HG03460 (cell line): ENCODE measurements at regions not wholly inside any gene's neighbourhood (a gene's known extent, or its start where the extent isn't known, plus 50 kb on each side); places are given as distances from the start of the nearest gene placed in this dataset.

Experiments used
- ATAC-seq: cut with Tn5 transposase; IDR thresholded peaks from one replicate; pipeline ENCODE4 v1.9.1; 2021; ENCODE audit not compliant: unreplicated experiment

DNA sequence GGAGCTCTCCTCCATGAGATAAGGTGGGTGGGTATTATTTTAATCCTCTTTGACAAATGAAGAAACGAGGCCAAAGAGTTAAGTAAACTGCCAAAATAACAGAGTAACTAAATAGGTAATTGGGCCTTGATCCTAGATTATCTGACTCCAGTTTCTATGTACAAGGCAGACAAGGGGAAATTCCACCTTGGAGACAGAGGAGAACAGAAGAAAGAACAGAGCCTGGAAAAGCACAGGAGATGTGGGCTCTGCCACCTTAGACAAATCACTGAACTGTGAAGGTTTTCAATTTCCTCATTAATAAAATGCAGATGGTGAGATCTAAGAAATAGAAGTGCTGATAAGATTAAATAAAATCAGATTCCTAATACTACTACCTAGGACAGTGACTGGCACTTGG lies 310.2 kb upstream of the TLE3 start:
- ATAC-seq = no peak

DNA sequence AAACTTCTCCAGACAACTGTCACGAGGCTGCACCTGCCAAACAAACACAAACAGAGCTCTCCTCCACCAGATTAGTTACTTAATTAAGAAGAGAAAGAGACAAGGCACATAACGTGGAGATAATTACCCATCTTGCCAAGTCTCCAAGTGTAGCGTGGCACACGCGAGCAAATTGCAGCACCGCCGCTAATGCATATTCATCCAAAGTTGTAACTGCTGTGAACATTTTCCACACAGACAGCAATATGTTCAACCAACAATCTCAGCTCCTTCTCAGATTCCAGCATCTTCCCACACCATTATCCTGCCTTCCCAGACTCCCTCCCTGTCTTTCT lies 309.6 kb upstream of the TLE3 start:
- no peak for ATAC-seq

DNA sequence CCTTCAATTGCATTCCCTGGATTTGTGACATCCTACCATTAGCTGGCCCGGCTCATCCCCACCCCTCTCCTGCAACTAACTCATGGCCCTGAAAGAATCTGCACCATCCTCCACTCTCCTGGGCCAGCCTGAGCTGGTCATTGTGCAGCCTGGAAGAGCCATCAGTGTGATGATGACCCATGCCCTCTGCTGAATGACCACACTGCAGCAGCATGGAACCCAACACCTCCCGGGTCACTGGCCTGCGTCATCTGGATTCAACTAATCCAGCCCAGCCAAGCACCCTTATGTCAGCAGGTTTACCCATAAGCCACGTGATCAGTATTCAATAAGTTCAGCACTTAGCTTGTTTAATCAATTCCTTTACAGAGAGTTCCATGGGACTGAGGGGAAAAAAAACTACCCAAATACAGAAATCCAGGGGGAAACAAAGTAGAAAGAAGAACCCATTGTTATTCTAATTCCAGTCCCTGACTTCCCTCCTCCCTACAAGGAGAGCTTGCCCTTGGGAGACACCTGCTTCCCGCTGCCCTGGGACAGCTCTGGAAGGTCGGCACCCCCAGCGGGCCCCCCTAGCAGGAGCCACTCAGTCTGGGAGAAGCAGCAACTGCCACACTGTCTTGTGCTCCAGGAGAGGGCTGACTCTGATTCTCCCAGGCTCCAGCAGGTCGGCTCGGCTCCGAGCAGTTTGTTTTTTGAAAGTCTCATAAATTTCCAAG lies 309.1 kb upstream of the TLE3 start:
- no peak for ATAC-seq

DNA sequence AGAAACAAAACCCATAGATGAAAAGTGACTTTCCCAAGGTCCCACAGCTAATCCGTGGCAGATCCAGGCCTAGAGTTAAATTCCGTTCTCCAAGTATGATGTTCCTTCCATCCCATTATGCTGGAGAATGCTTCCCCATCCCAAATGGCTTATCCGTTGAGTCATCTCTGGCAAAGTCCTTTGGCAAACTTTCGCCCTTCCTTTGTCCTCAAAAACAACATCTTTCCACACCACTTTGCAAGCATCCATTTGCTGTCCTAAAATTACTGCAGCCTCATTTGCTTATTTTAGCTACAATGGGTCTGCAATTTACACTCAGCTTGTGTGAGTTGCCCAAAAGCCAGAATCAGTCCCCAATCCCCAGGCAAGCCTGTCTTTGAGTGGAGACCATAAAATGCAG lies 304.0 kb upstream of the TLE3 start:
- no peak for ATAC-seq

DNA sequence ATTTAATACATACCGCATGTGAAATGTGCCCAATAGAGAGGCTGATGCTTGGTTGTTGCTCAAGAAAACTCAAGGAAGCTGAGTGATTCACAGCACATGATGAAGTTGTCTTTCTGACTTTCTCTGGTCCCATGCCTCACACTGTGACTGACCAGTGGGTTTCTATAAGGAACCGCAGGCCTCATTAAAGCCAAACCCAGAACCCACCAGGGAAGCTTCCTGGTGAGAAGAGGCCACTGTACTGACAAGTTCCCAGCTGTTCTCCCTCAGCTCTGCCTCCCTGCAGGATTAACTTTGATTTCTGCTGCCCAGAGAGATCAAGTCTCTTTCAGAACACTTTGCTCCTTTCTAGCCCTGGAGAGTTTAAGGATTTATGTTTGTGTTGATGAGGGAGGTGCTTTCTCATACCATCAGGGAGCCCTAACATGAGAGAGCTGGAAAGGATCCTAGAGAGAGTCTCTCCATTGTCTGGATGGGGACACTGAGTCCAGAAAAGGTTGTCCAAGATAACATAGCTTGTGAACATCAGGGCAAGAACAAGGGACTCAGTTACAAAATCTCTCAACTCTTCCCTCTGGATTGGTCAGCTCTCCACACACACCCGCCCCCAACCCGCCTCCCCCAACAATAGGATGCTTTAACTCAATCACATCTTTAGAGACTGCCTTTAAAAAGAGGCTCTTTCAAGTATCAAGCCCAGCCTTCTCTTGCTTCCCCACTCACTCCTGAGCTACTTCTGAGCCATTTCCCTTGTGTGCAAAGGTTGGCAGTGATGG lies 303.2 kb upstream of the TLE3 start:
- ATAC-seq = no peak

DNA sequence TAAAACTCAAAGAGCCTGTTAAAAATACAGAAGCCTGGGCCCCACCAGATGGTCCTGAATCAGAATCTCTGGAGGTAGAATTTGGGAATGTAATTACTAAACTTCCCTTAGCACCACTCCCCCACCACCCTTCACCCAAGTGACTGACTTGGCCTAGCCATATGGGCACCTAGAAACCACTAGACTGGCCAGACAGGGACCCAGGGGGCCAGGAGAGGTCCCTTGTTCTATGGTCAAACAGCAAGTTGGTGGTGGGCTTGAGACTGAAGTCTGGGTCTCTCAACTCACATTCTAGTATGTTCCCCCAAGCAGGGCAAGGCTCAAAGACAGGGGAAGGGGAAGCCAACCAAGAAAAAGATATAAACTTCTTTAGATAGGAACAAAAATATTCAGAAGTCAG lies 301.5 kb upstream of the TLE3 start:
- no peak for ATAC-seq

DNA sequence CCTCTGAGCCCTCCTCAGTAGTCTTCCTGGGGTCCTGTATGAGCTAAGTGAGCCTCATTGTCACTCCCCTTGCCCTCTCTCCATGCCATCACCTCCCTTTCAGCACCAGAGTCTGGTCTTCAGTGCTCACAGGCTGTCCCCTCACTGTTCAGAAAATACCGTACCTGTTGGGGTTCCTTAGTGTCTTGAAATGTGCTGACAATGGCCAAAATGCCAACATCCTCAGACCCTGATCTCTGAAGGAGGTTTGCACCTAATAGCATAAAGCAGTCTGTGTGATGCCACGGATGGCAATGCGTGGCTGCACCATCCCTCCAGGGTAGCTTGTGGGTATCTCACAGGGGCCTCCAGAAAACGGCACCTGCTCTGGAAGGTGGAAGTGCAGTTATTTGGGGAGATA lies 301.0 kb upstream of the TLE3 start:
- ATAC-seq = no peak

DNA sequence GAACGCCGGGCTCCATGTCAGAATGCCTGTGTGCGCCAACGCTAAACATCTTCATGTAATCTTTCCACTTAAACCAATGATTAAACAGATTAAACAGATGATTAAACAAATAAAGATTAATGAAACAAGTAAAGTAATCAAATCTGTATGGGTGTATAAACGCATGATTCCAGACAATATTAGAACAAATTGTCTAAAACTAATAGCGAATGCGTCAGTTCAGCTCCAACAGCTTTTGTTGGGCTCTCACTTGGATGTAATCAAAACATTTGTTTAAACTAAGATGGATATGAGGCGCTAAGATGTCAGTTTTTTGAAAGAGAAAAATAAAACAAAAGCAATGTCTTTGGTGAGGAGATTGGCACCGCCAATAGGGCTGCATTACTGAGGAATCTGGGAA lies 299.1 kb upstream of the TLE3 start:
- no peak for ATAC-seq

DNA sequence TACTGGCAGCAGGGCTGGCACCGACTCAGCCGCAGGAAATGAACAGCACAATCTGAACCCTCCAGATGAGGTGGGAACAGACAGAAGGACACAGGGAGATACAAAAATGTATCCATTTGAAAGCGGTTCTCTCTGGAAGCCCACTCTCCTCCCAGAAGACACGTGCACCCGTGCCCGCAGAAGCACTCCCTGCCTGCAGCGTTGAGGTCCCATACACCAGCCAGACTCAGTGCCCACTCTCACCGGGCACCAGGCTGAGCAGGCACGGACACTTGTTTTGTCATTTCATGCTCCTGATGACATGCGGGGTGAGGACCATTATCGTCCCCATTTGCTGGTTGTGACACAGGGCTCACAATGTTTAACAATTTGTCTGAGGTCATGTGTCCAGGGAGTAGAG lies 297.4 kb upstream of the TLE3 start:
- ATAC-seq = no peak

DNA sequence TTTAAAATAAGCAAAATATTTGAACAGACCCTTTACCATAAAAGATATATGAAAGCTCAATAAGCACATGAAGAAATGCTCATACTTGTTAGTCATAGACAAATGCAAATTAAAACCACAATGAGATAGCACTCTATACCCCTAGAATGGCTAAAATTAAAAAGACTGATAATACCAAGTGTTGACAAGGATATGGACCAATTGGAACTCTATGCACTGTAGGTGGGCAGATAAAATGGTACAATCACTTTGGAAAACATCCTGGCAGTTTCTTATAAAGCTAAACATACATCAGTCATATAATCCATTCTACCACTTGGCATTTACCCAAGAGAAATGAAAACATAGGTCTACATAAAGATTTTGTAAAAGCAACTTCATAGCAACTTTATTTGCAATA lies 293.0 kb upstream of the TLE3 start:
- ATAC-seq = no peak

DNA sequence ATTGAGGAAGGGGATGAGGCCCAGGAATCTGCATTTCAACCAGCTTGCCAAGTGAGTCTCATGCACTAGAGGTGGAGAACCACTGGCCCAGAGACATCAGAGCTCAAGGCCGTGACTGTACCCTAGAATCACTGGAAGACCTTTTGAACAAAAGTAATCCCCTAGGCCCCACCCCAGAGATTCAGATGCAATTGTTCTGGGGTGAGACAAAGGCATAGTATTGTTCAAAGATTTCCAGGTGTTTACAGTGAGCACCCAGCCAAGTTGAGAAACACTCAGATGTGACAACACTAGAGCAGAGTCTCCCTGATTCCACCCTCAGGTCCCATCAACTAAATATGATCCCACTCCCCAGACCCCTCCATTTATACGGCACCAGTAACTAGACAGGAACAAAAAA lies 290.3 kb upstream of the TLE3 start:
- no peak for ATAC-seq

DNA sequence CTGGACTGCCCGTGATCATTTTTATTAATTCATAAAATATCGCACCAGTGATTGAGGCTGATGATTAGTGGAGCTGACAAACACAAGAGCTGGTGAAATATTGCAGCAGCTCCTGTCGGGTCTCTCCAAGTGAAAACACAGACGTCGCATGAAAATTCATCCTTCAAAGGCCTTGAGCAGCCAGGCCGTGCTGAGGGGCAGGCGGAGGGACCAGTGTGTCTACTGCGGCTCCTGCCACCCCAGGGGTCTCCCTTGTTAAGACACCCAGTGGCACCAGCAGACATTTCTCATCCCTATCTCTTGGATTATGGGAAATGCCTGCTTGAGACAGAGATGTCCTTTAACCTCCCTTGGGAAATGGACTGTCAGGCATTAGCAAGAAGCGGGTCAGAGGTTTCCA lies 289.4 kb upstream of the TLE3 start:
- no peak for ATAC-seq

DNA sequence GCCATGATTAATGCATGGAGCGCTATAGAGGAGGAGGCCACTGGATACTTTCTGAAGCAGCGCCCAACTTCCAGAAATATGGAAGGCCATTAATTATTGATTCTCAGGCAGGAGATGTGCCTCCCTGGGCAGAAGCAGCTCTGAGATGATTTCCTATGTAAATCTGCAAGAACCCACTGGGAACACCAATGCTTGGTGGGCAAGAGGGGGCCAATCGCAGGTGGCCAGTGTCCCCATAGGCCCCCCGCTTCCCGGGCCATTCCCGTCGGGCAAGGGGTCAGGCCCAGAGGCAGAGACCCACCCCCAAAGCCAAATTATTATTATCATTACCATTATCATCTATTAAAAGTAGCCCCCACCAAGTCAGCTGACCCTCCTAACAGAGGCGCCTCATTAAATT lies 288.0 kb upstream of the TLE3 start:
- no peak for ATAC-seq

DNA sequence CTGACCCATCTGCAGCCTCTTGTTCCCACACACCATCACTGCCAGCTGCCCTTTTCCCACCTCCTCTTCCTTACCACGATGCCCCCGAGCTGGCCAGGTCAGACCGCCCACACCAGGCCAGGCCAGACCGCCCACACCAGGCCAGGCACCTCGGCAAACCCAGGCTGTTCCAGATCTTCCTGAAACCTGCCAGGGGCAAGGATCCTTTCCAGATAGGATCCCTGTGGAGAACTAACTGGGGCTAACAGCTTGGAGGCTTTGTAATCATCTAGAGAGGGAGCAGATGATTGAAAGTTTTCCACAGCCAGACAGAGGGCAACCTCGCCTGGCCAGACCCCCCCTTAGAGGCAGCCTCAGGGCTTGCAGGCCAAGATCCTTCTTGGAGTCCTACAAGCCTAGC lies 287.3 kb upstream of the TLE3 start:
- no peak for ATAC-seq

DNA sequence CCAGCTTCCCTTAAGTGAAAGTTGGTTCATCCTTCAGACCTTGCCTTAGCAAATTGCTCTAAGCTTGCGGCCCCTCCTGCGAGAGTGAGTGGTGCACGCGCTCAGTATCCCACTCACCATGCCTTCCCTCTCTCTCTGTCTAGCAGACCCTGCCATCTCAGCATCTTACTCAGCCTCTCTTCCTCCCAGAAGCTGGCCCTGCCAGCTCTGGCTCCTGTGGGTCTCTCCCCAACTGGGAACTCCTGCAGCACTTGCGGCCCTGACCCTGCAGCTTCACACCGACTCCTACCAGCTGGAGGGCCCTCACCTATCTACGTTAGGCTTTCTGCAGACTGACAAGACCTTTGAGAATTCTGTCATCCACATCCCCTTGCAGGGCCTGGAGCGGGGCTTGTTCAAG lies 286.1 kb upstream of the TLE3 start:
- no peak for ATAC-seq

DNA sequence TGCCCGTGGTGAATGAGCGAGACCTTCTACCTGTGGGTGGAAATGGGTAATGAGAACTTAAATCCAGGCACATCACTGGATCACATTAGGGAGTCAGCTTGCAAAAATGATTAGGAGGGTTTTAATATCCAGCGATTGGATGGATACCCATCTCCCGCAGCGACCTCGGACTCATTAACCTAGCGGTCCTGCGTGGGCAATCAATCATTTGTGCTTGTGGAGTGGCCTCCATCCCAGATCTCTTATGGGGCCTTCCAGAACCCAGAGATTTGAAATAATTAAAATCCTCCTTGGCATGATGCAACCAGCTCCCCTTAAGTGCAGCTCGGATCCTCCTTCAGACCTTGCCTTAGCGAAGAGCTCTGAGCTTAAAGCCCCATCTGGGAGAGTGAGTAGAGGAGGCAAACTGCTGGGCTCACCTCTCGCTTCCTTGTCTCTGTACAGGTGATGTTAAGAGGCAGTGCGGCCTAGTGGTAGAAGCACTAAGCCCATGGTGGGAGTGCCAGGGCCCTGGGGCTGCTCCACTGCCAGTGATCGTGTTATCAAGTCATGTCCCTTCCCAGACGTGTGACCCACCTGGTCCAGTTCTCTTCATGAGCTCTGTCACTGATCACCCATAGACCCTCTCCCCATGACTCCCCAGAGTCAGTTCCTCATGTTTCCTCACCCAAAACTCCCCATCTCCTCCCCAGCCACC lies 285.2 kb upstream of the TLE3 start:
- ATAC-seq = no peak

DNA sequence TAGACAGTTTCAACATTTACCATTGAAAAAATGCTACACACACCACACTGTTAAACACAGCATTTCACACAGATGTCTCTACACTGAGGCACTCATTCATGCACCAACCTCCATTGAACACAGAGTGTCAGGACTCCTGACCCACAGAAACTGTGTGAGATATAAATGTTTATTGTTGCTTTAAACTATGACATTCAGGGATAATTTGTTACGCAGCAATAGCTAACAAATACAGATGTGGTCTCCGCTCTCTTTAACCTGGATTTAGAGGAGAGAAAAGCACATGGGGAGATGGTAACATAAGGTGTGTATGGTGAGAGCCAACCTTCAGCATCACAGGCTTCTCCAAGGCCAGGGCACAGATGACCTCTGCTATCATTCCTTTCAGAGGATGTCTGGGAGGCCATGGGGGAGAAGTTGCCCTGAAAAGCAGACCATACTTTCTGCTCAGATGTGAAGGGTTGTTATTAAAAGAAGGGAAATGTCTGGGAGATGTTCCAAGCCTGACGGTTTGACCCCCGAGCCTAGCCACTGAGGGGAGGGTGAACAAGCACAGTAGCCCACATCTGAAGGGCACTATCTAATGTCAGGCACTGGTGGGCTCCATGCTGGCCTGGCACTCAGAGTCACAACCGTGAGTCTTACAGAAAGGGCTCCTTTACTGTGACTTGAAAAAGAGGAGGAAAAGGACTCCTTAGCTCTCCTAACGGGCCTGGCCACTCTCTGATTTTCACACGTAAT lies 284.5 kb upstream of the TLE3 start:
- ATAC-seq = no peak

DNA sequence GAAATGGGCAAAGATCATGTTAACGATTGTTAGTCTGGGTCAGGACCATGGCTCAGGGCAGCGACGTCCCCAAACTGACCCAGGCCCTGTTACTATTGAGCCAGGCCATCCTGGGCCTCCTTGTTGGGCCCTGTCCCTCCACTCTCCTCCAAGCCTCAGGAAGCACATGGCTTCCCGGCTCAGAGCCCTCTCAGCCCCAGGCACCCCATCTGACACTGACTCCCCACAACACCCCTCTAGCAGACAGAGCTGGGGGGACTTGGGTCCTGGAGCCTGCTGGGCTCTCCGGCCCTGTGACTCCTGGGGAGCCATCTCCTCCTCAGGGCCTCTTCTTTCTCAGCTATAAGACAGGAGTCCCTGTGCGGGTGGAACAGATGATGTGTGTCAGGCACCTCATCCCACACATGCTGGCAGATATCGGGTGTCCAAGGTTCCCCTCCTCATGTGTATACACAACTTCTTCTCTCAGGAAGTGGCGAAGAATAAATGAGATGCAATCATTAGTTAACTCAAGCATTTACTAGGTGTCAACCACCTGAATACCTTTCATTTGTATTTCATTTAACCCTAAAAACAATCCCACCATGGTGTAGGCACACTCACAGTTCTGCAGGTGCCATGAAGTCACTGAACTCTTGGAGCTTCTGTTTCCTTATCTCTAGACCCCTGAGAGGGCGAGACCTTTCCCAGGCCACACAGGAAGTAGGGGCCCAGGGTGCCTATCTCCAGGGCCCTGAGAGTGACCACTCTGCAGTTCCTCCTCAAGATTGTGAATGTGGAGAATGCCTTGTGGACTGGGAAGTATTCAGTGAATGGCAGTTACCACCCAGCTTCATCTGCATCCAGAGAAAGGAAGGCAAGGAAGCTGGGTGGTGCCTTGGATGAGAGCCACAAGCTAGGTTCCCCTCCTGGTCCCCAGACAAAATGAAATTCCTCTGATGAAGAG lies 282.5 kb upstream of the TLE3 start:
- no peak for ATAC-seq

DNA sequence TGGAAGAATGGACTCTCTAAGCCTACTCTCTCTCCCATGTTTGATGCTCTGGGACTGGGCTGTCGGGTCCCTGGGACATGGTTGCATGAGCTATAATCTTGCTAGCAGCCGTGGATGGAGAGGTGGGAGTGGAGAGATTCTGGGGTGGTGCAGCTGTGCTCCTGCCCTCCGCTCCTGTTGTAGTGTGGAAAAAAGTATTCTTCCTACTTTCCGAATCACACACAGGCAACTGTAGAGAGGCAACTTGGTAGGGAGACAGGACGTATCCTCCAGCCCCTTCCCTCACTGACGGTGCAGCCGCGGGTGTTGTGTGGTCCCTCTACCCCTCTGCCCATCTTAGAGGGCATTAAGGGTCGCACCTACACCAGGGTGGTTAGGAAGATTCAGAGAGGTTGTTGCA lies 281.4 kb upstream of the TLE3 start:
- no peak for ATAC-seq
